ENCODE measurements at regions not wholly inside any gene's neighbourhood (a gene's known extent, or its start where the extent isn't known, plus 50 kb on each side); places are given as distances from the start of the nearest gene placed in this dataset.

GRCh38 chr2:79453918-79454317 lies 58.9 kb upstream of the CTNNA2 start:
- intact Hi-C loops (cut with DNase I, micrococcal nuclease): no loop called here
- DNase-seq: no peak
- no peak for ATAC-seq

GRCh38 chr2:79452651-79453050 lies 60.2 kb upstream of the CTNNA2 start:
- no peak for ATAC-seq
- no peak for DNase-seq
- intact Hi-C loops (cut with DNase I, micrococcal nuclease): no loop called here

GRCh38 chr2:79447463-79447862 lies 65.4 kb upstream of the CTNNA2 start:
- intact Hi-C loops (cut with DNase I, micrococcal nuclease): no loop called here
- DNase-seq: no peak
- ATAC-seq: no peak

- intact Hi-C loops (cut with DNase I, micrococcal nuclease): no loop called here
- DNase-seq: no peak
- no peak for ATAC-seq
Observed at GRCh38 chr2:79446313-79446712, 66.5 kb upstream of the CTNNA2 start.

- ATAC-seq: no peak
- DNase-seq: no peak
- intact Hi-C loops (cut with DNase I, micrococcal nuclease): no loop called here
Observed at GRCh38 chr2:79437433-79438267, 75.2 kb upstream of the CTNNA2 start.

GRCh38 chr2:79434362-79434761 lies 78.5 kb upstream of the CTNNA2 start:
- ATAC-seq: no peak
- intact Hi-C loops (cut with DNase I, micrococcal nuclease): no loop called here
- no peak for DNase-seq

- intact Hi-C loops (cut with DNase I, micrococcal nuclease): no loop called here
- DNase-seq: no peak
- no peak for ATAC-seq
Observed at GRCh38 chr2:79432731-79433146, 80.1 kb upstream of the CTNNA2 start.

GRCh38 chr2:79428745-79429144 lies 84.1 kb upstream of the CTNNA2 start:
- DNase-seq (no peak), ATAC-seq (no peak)
- intact Hi-C loops (cut with DNase I, micrococcal nuclease): no loop called here

- DNase-seq (no peak), ATAC-seq (no peak)
- intact Hi-C loops (cut with DNase I, micrococcal nuclease): no loop called here
Observed at GRCh38 chr2:79414690-79415089, 98.2 kb upstream of the CTNNA2 start.

GRCh38 chr2:79394485-79394859 lies 118.4 kb upstream of the CTNNA2 start:
- intact Hi-C loops (cut with DNase I, micrococcal nuclease): no loop called here
- no peak for ATAC-seq
- DNase-seq: no peak

GRCh38 chr2:79393806-79394484 lies 118.9 kb upstream of the CTNNA2 start:
- ATAC-seq: no peak
- intact Hi-C loops (cut with DNase I, micrococcal nuclease): no loop called here
- no peak for DNase-seq

GRCh38 chr2:79393107-79393685 lies 119.7 kb upstream of the CTNNA2 start:
- intact Hi-C loops (cut with DNase I, micrococcal nuclease): no loop called here
- DNase-seq (no peak), ATAC-seq (no peak)

- intact Hi-C loops (cut with DNase I, micrococcal nuclease): no loop called here
- DNase-seq (no peak), ATAC-seq (no peak)
Observed at GRCh38 chr2:79389481-79389880, 123.4 kb upstream of the CTNNA2 start.

- ATAC-seq (no peak), DNase-seq (no peak)
- intact Hi-C loops (cut with DNase I, micrococcal nuclease): no loop called here
Observed at GRCh38 chr2:79388024-79388423, 124.8 kb upstream of the CTNNA2 start.

GRCh38 chr2:79387431-79387830 lies 125.4 kb upstream of the CTNNA2 start:
- no peak for DNase-seq
- intact Hi-C loops (cut with DNase I, micrococcal nuclease): no loop called here
- ATAC-seq: no peak

- no peak for ATAC-seq
- intact Hi-C loops (cut with DNase I, micrococcal nuclease): no loop called here
Observed at GRCh38 chr2:79383681-79384080, 129.2 kb upstream of the CTNNA2 start.

GRCh38 chr2:79375817-79376216 lies 137.0 kb upstream of the CTNNA2 start:
- no peak for DNase-seq

More at GRCh38 chr2:79383681-79384080, 129.2 kb upstream of the CTNNA2 start:
- DNase-seq: no peak

GRCh38 chr2:79373358-79374130 lies 139.3 kb upstream of the CTNNA2 start:
- no peak for DNase-seq
- intact Hi-C loops (cut with DNase I, micrococcal nuclease): no loop called here
- ATAC-seq: no peak

More at GRCh38 chr2:79375817-79376216, 137.0 kb upstream of the CTNNA2 start:
- intact Hi-C loops (cut with DNase I, micrococcal nuclease): no loop called here
- no peak for ATAC-seq

GRCh38 chr2:79370976-79371538 lies 141.8 kb upstream of the CTNNA2 start:
- intact Hi-C loops (cut with DNase I, micrococcal nuclease): no loop called here
- ATAC-seq: no peak
- DNase-seq: no peak

Data from left colon (tissue), 2 donors.